ENCODE measurements at regions not wholly inside any gene's neighbourhood (a gene's known extent, or its start where the extent isn't known, plus 50 kb on each side); places are given as distances from the start of the nearest gene placed in this dataset.

DNA sequence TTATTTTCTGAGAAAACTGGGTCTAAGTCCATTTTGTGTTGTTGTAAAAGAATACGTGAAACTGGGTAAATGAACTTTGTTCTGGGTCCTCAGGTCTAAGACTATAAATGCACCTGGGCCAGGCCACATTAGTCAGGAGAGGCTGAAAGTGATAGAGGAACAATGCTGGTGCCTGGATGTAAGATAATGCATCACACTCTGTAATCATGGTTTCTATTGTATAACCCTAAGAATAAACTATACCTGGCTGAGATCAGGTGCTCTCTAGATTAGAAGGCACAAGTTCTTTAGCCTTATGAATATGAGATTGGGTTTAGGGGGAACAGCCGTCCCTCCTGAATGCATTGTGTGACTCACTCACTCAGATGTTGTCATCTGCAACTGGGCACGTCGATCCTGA, 675.5 kb downstream of the HTR1A start:
- CTCF ChIA-PET: no interaction called here
- TF ChIP-seq, protein P1, sequence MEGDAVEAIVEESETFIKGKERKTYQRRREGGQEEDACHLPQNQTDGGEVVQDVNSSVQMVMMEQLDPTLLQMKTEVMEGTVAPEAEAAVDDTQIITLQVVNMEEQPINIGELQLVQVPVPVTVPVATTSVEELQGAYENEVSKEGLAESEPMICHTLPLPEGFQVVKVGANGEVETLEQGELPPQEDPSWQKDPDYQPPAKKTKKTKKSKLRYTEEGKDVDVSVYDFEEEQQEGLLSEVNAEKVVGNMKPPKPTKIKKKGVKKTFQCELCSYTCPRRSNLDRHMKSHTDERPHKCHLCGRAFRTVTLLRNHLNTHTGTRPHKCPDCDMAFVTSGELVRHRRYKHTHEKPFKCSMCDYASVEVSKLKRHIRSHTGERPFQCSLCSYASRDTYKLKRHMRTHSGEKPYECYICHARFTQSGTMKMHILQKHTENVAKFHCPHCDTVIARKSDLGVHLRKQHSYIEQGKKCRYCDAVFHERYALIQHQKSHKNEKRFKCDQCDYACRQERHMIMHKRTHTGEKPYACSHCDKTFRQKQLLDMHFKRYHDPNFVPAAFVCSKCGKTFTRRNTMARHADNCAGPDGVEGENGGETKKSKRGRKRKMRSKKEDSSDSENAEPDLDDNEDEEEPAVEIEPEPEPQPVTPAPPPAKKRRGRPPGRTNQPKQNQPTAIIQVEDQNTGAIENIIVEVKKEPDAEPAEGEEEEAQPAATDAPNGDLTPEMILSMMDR (IDR thresholded peaks at IDR 0.05; ENCODE audit: insufficient read depth in 1 of 2, low read depth in 1 of 2, low read length in 1 of 2, severe bottlenecking in 1 of 2, unreplicated experiment in 1 of 2): no peak
- Mint-ChIP-seq H3K27me3 (ENCODE audit: insufficient read depth, unreplicated experiment) (no peaks in the 10 kb centered on the region), H3K36me3 (ENCODE audit: insufficient read depth, unreplicated experiment) (no peaks in the 10 kb centered on the region), H3K27ac (ENCODE audit: unreplicated experiment) (no peak overlapping the region), H3K9me3 (ENCODE audit: unreplicated experiment) (no peaks in the 10 kb centered on the region), H3K4me1 (ENCODE audit: low read depth, unreplicated experiment) (no peaks in the 10 kb centered on the region), H3K4me3 (ENCODE audit: unreplicated experiment) (no peak overlapping the region)
- no TSS peak for BruUV-seq (replicated peaks)
- no peaks in the 10 kb centered on the region for H3K4me1 ChIP-seq
- intact Hi-C loops (cut with micrococcal nuclease; ENCODE audit: unreplicated experiment): no loop called here
- no peaks in the 10 kb centered on the region for H3K27me3 ChIP-seq (replicated peaks; ENCODE audit: control insufficient read depth, insufficient read depth, low read length)
- H3K36me3 ChIP-seq (ENCODE audit: control insufficient read depth, insufficient read depth, low read length): no peaks in the 10 kb centered on the region
- POLR2A ChIA-PET: no interaction called here
- H3K9me3 ChIP-seq: no peaks in the 10 kb centered on the region
- DNase-seq: no peak
- H3K4me3 ChIP-seq (ENCODE audit: low read depth, low read length): no peak overlapping the region

- no peak for DNase-seq
- CTCF ChIA-PET: no interaction called here
- TF ChIP-seq, protein P1 (IDR thresholded peaks at IDR 0.05; ENCODE audit: insufficient read depth in 1 of 2, low read depth in 1 of 2, low read length in 1 of 2, severe bottlenecking in 1 of 2, unreplicated experiment in 1 of 2): no peak
- intact Hi-C loops (cut with micrococcal nuclease; ENCODE audit: unreplicated experiment): no loop called here
- Histone ChIP-seq H3K9me3 (no peaks in the 10 kb centered on the region), H3K4me3 (ENCODE audit: low read depth, low read length) (no peak overlapping the region), H3K27me3 (replicated peaks; ENCODE audit: control insufficient read depth, insufficient read depth, low read length) (no peaks in the 10 kb centered on the region), H3K4me1 (no peaks in the 10 kb centered on the region; the same call in 1 of the 2 replicates), H3K36me3 (ENCODE audit: control insufficient read depth, insufficient read depth, low read length) (no peaks in the 10 kb centered on the region)
- POLR2A ChIA-PET: no interaction called here
- H3K4me1 Mint-ChIP-seq (ENCODE audit: low read depth, unreplicated experiment): peaks cover 9% of the 10 kb centered on the region
- no peaks in the 10 kb centered on the region for H3K36me3 Mint-ChIP-seq (ENCODE audit: insufficient read depth, unreplicated experiment)
- no peak overlapping the region for H3K4me3 Mint-ChIP-seq (ENCODE audit: unreplicated experiment)
- peaks cover 11% of the 10 kb centered on the region for H3K9me3 Mint-ChIP-seq (ENCODE audit: unreplicated experiment)
- BruUV-seq (replicated peaks): no TSS peak
- H3K27ac Mint-ChIP-seq (ENCODE audit: unreplicated experiment): no peak overlapping the region
- no peaks in the 10 kb centered on the region for H3K27me3 Mint-ChIP-seq (ENCODE audit: insufficient read depth, unreplicated experiment)
These were observed 684.8 kb downstream of the LRRC70 start for GRCh38 chr5:63263411-63263810.

GRCh38 chr5:63262185-63262981, 683.8 kb downstream of the LRRC70 start:
- H3K4me1 Mint-ChIP-seq (ENCODE audit: low read depth, unreplicated experiment): peaks cover 9% of the 10 kb centered on the region
- ChIA-PET POLR2A (no interaction called here), CTCF (no interaction called here)
- TF ChIP-seq, protein P1 (IDR thresholded peaks at IDR 0.05; ENCODE audit: insufficient read depth in 1 of 2, low read depth in 1 of 2, low read length in 1 of 2, severe bottlenecking in 1 of 2, unreplicated experiment in 1 of 2): no peak
- no peak overlapping the region for H3K27ac Mint-ChIP-seq (ENCODE audit: unreplicated experiment)
- DNase-seq: no peak
- no peaks in the 10 kb centered on the region for H3K27me3 Mint-ChIP-seq (ENCODE audit: insufficient read depth, unreplicated experiment)
- no peaks in the 10 kb centered on the region for H3K9me3 ChIP-seq
- H3K9me3 Mint-ChIP-seq (ENCODE audit: unreplicated experiment): peaks cover 11% of the 10 kb centered on the region
- H3K36me3 Mint-ChIP-seq (ENCODE audit: insufficient read depth, unreplicated experiment): no peaks in the 10 kb centered on the region
- H3K4me1 ChIP-seq: no peaks in the 10 kb centered on the region; the same call in 1 of the 2 replicates
- H3K4me3 Mint-ChIP-seq (ENCODE audit: unreplicated experiment): no peak overlapping the region
- H3K4me3 ChIP-seq (ENCODE audit: low read depth, low read length): no peak overlapping the region
- intact Hi-C loops (cut with micrococcal nuclease; ENCODE audit: unreplicated experiment): no loop called here
- H3K36me3 ChIP-seq (ENCODE audit: control insufficient read depth, insufficient read depth, low read length): no peaks in the 10 kb centered on the region
- BruUV-seq (replicated peaks): no TSS peak
- no peaks in the 10 kb centered on the region for H3K27me3 ChIP-seq (replicated peaks; ENCODE audit: control insufficient read depth, insufficient read depth, low read length)
